ENCODE measurements at regions not wholly inside any gene's neighbourhood (a gene's known extent, or its start where the extent isn't known, plus 50 kb on each side); places are given as distances from the start of the nearest gene placed in this dataset.

- TF ChIP-seq, protein P1, sequence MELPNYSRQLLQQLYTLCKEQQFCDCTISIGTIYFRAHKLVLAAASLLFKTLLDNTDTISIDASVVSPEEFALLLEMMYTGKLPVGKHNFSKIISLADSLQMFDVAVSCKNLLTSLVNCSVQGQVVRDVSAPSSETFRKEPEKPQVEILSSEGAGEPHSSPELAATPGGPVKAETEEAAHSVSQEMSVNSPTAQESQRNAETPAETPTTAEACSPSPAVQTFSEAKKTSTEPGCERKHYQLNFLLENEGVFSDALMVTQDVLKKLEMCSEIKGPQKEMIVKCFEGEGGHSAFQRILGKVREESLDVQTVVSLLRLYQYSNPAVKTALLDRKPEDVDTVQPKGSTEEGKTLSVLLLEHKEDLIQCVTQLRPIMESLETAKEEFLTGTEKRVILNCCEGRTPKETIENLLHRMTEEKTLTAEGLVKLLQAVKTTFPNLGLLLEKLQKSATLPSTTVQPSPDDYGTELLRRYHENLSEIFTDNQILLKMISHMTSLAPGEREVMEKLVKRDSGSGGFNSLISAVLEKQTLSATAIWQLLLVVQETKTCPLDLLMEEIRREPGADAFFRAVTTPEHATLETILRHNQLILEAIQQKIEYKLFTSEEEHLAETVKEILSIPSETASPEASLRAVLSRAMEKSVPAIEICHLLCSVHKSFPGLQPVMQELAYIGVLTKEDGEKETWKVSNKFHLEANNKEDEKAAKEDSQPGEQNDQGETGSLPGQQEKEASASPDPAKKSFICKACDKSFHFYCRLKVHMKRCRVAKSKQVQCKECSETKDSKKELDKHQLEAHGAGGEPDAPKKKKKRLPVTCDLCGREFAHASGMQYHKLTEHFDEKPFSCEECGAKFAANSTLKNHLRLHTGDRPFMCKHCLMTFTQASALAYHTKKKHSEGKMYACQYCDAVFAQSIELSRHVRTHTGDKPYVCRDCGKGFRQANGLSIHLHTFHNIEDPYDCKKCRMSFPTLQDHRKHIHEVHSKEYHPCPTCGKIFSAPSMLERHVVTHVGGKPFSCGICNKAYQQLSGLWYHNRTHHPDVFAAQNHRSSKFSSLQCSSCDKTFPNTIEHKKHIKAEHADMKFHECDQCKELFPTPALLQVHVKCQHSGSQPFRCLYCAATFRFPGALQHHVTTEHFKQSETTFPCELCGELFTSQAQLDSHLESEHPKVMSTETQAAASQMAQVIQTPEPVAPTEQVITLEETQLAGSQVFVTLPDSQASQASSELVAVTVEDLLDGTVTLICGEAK (IDR thresholded peaks at IDR 0.05): no peak
- TF ChIP-seq, protein P1 (CRISPR knock-in tag; IDR thresholded peaks at IDR 0.05): no peak
- TF ChIP-seq POLR2A (IDR thresholded peaks at IDR 0.05; ENCODE audit: insufficient read depth in 1 of 2, low read depth in 2 of 2, low read length in 2 of 2): no peak
- no peak for TF ChIP-seq ZNF879 (CRISPR knock-in tag; IDR thresholded peaks at IDR 0.05)
- TF ChIP-seq BATF2 (CRISPR knock-in tag; IDR thresholded peaks at IDR 0.05): no peak
- TF ChIP-seq ZSCAN29 (CRISPR knock-in tag; conservative IDR thresholded peaks at IDR 0.05): no peak
- TF ChIP-seq MZF1 (CRISPR knock-in tag; IDR thresholded peaks at IDR 0.05; ENCODE audit: borderline replicate concordance): no peak
- TF ChIP-seq PAF1 (CRISPR knock-in tag; IDR thresholded peaks at IDR 0.05): no peak
- TF ChIP-seq SIX4 (CRISPR knock-in tag; IDR thresholded peaks at IDR 0.05): no peak
- TF ChIP-seq MEIS1 (CRISPR knock-in tag; IDR thresholded peaks at IDR 0.05; ENCODE audit: borderline replicate concordance): no peak
- TF ChIP-seq MLXIP (CRISPR knock-in tag; IDR thresholded peaks at IDR 0.05; ENCODE audit: borderline replicate concordance): no peak
- no peak for TF ChIP-seq ZNF816 (CRISPR knock-in tag; IDR thresholded peaks at IDR 0.05; ENCODE audit: borderline replicate concordance)
- TF ChIP-seq FOXO1 (CRISPR knock-in tag; IDR thresholded peaks at IDR 0.05): no peak
Measured at GRCh38 chr6:23419046-23419445, 707.0 kb upstream of the NRSN1 start (continued).

Data from HepG2 (cell line).